SU-DHL-6 (cell line): ENCODE measurements at regions not wholly inside any gene's neighbourhood (a gene's known extent, or its start where the extent isn't known, plus 50 kb on each side); places are given as distances from the start of the nearest gene placed in this dataset.

Experiments
- H2AFZ ChIP-seq: fragments of 200-600 bp; sonication (generic); 2 replicates; pipeline ENCODE4 v1.6.1; 2014; ENCODE audit warnings: low read depth, mild to moderate bottlenecking, moderate library complexity, mixed read lengths, antibody characterized with exemption, low read length; ENCODE audit not compliant: severe bottlenecking
- H3F3A ChIP-seq: fragments of 200-600 bp; shearing (Covaris generic); 2 replicates; pipeline ENCODE4 v1.6.0; 2016; ENCODE audit warnings: antibody characterized with exemption, mild to moderate bottlenecking; ENCODE audit not compliant: insufficient read depth
- H3K27ac ChIP-seq: fragments of 200-600 bp; sonication (generic); 2 replicates; pipeline ENCODE4 v1.5.1; 2016; ENCODE audit warnings: low read depth, mild to moderate bottlenecking, low read length, moderate library complexity, mixed read lengths
- H3K27me3 ChIP-seq: fragments of 200-600 bp; sonication (generic), shearing (Covaris generic); 2 replicates; pipeline ENCODE4 v1.6.0; 2014; ENCODE audit warnings: mild to moderate bottlenecking, low read length
- H3K36me3 ChIP-seq: fragments of 200-600 bp; sonication (generic); 2 replicates; pipeline ENCODE4 v1.6.1; 2014; ENCODE audit warnings: mild to moderate bottlenecking, low read length, mixed read lengths
- H3K4me2 ChIP-seq: fragments of 300-600, 200-600 bp; shearing (Covaris generic), sonication (generic); 2 replicates; pipeline ENCODE4 v1.6.0; 2014; ENCODE audit warnings: low read length, low read depth, mild to moderate bottlenecking; ENCODE audit not compliant: poor library complexity, severe bottlenecking
- H3K4me3 ChIP-seq: fragments of 200-600 bp; sonication (generic); 2 replicates; pipeline ENCODE4 v1.5.1; 2014; ENCODE audit warnings: antibody characterized with exemption, low read length, mild to moderate bottlenecking, mixed read lengths; ENCODE audit not compliant: insufficient read depth, poor library complexity, severe bottlenecking
- H3K79me2 ChIP-seq: fragments of 200-600 bp; sonication (generic); 2 replicates; pipeline ENCODE4 v1.6.1; 2014; ENCODE audit warnings: mild to moderate bottlenecking, low read length, moderate library complexity; ENCODE audit not compliant: insufficient read depth
- H3K9ac ChIP-seq: fragments of 200-600 bp; sonication (generic); 2 replicates; pipeline ENCODE4 v1.7.0; 2014; ENCODE audit warnings: mild to moderate bottlenecking, low read length
- H3K9me2 ChIP-seq: fragments of 200-600 bp; sonication (generic); replicated peaks from 2 replicates; pipeline ENCODE4 v1.6.1; 2014; ENCODE audit warnings: low read length; ENCODE audit not compliant: insufficient read depth
- H3K9me3 ChIP-seq: fragments of 200-600 bp; sonication (generic); 2 replicates; pipeline ENCODE4 v1.6.1; 2014; ENCODE audit warnings: low read length, mixed read lengths; ENCODE audit not compliant: insufficient read depth
- H4K20me1 ChIP-seq: fragments of 200-600 bp; sonication (generic); 2 replicates; pipeline ENCODE4 v1.6.1; 2014; ENCODE audit warnings: low read depth, mild to moderate bottlenecking, antibody characterized with exemption, low read length, moderate library complexity, mixed read lengths
- EZH2phosphoT487 ChIP-seq: fragments of 200-600 bp; sonication (generic), shearing (Covaris generic); conservative IDR thresholded peaks from 2 replicates; pipeline ENCODE4 v1.6.1; 2018; ENCODE audit warnings: mild to moderate bottlenecking, antibody characterized with exemption, low read length, moderate library complexity, mixed read lengths
- TF ChIP-seq, protein P1 (sequence below): fragments of 200-600 bp; sonication (generic); IDR thresholded peaks from one replicate; pipeline ENCODE4 v1.5.1; 2017; ENCODE audit warnings: antibody characterized with exemption, mild to moderate bottlenecking, low read length, moderate library complexity; ENCODE audit not compliant: insufficient read depth, poor library complexity, severe bottlenecking

DNA sequence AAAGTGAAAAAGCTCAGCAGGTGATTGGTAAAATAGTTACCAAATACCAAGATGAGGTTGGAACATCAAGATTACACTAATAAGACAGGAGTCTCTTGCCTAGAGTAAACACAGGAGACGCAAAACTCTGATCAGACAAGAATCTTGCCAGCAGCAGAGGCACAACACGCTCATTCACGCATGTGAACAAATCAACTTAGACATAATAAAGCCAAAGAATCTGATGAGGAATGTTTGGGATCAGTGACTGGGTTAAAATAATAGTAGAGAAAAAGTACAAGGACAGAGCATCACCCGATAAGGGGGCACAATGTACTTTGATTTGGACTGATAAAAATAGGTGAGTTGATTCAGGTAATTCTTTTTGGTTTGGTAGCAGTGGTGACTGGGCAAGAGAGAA is 159.5 kb upstream of the GRIP1 start:
- Histone ChIP-seq H3K9me2 (no peaks in the 10 kb centered on the region), H3K9ac (no peak overlapping the region), H3K27me3 (no peaks in the 10 kb centered on the region), H3K27ac (no peak overlapping the region), H3K4me3 (no peak overlapping the region), H2AFZ (no peak overlapping the region), H3K79me2 (no peaks in the 10 kb centered on the region), H3K36me3 (no peaks in the 10 kb centered on the region), H3K9me3 (no peaks in the 10 kb centered on the region), H3K4me2 (no peak overlapping the region), H3F3A (no peaks in the 10 kb centered on the region), H4K20me1 (no peaks in the 10 kb centered on the region)
- TF ChIP-seq, protein P1, sequence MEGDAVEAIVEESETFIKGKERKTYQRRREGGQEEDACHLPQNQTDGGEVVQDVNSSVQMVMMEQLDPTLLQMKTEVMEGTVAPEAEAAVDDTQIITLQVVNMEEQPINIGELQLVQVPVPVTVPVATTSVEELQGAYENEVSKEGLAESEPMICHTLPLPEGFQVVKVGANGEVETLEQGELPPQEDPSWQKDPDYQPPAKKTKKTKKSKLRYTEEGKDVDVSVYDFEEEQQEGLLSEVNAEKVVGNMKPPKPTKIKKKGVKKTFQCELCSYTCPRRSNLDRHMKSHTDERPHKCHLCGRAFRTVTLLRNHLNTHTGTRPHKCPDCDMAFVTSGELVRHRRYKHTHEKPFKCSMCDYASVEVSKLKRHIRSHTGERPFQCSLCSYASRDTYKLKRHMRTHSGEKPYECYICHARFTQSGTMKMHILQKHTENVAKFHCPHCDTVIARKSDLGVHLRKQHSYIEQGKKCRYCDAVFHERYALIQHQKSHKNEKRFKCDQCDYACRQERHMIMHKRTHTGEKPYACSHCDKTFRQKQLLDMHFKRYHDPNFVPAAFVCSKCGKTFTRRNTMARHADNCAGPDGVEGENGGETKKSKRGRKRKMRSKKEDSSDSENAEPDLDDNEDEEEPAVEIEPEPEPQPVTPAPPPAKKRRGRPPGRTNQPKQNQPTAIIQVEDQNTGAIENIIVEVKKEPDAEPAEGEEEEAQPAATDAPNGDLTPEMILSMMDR: no peak
- no peak for TF ChIP-seq EZH2phosphoT487

- no peak overlapping the region for H3K27ac ChIP-seq
- H3K36me3 ChIP-seq: no peaks in the 10 kb centered on the region
- TF ChIP-seq, protein P1: no peak
- TF ChIP-seq EZH2phosphoT487: no peak
Observed at GRCh38 chr12:66848967-66849366, 170.1 kb upstream of the GRIP1 start.

GRCh38 chr12:66851134-66851533 is 172.3 kb upstream of the GRIP1 start:
- Histone ChIP-seq H3K9ac (no peak overlapping the region), H3K79me2 (no peaks in the 10 kb centered on the region), H3K27me3 (no peaks in the 10 kb centered on the region), H2AFZ (no peak overlapping the region), H3K36me3 (no peaks in the 10 kb centered on the region), H3K27ac (no peak overlapping the region), H3K4me3 (no peak overlapping the region), H3K9me2 (no peaks in the 10 kb centered on the region), H3K9me3 (no peaks in the 10 kb centered on the region), H4K20me1 (no peaks in the 10 kb centered on the region), H3K4me2 (no peak overlapping the region), H3F3A (no peaks in the 10 kb centered on the region)
- no peak for TF ChIP-seq EZH2phosphoT487
- TF ChIP-seq, protein P1: no peak

More at GRCh38 chr12:66848967-66849366, 170.1 kb upstream of the GRIP1 start:
- Histone ChIP-seq H3K9ac (no peak overlapping the region), H3K9me2 (no peaks in the 10 kb centered on the region), H2AFZ (no peak overlapping the region), H3K4me3 (no peak overlapping the region), H3K79me2 (no peaks in the 10 kb centered on the region), H3K27me3 (no peaks in the 10 kb centered on the region), H3K9me3 (no peaks in the 10 kb centered on the region), H3K4me2 (no peak overlapping the region), H3F3A (no peaks in the 10 kb centered on the region), H4K20me1 (no peaks in the 10 kb centered on the region)
